ENCODE measurements at regions not wholly inside any gene's neighbourhood (a gene's known extent, or its start where the extent isn't known, plus 50 kb on each side); places are given as distances from the start of the nearest gene placed in this dataset.
"Not testable (repeated sequence)": the region's sequence is repeated elsewhere in the genome, so short reads cannot be mapped to it uniquely, and the experiment has no call there.

GRCh38 chr12:63038713-63039100 is 103.8 kb upstream of the PPM1H start:
- no peak for DNase-seq

DNA sequence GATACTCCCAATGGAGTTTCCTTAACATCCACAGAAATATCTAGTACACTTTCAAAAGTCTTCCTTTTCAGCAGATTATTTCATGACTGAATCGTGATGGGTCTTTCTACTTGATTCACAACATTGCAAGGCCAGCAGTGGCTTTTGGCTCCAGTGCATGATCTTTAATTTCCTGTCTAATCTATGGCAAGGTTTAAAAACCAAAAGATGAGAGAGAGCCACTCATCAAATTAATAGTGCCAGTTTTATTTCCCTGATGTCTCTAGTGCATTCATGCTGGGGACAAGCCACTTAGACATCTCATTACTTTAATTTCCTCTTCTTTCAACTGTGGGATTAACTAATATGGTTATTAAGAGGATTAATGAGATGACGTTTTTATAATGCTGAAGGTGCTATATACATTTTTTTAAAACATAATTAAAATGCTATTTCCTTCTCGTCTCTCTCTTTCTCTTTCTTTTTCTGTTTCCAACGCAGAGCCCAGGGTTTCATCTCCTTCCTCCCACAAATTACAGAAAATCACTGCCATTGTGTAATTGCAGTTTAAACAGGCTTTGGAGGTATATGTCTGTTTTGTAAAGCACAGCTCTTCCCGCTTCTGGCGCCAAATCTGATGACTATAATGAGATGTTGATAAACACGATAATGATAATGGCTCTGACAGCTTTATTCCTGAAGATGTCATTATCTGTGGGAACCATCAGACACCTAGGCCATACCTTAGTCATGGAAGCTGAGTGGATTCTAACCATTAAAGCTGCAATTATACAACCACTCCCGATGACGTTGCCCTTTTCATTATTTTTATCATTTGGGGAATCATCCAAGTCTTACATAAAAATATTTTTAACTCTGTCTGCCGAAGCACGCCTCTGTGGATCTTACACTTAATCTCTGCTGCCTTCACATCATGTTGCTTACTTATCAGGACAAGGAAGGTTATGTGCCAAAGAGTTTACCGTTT is 103.1 kb upstream of the PPM1H start:
- DNase-seq = no peak

- no peak for DNase-seq
Measured at GRCh38 chr12:63036974-63037335, 102.0 kb upstream of the PPM1H start.

DNA sequence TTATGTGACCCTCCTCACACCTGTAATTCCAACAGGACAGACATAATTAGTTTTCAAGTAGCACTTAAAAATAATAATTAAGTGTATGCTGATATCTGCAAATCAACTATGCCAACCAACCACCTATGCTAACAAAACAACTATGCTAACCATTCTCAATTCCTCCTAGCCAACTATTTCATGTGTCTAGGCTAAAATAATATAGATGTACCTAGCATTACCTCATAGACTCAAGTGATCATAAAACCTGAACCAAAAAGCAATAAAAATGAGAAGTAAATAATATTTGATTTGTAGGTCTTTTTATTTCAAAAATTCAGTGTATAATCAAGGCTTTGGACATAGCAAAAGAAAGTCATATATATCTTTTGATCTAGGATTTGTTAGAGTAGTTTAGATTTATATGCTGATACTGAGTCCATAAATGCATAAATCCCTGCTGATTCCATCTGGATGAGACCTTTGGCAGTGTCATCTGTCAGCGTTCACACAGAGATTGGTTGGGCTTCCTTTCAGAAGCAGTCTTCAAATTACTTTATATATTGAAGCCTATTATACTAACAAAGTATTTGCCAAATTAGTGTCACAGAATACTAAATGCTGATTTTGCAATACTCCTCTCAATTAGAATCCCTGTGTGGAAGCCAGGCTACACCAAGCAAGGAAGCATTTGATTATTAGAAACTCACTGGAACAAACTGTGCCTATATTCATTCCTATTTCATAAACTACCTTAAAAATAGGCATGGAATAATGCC is 101.4 kb upstream of the PPM1H start:
- DNase-seq = no peak

- DNase-seq = no peak
Measured at GRCh38 chr12:63034601-63035000, 99.7 kb upstream of the PPM1H start.

DNA sequence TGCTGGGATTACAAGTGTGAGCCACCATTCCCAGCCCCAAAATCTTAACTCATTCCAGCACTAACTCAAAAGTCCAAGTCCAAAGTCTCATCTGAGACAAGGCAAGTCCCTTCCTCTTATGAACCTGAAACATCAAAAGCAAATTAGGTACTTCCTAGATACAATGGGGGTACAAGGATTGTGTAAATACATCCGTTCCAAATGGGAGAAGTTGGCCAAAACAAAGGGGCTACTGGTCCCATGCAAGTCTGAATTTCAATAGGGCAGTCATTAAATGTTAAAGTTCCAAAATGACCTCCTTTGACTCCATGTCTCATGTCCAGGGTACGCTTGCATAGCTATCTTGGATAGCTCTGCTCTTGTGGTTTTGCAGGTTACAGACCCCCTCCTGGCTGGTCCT is 94.7 kb upstream of the PPM1H start:
- DNase-seq = no peak

- no peak for DNase-seq
Measured at GRCh38 chr12:63028951-63029350, 94.0 kb upstream of the PPM1H start.

DNA sequence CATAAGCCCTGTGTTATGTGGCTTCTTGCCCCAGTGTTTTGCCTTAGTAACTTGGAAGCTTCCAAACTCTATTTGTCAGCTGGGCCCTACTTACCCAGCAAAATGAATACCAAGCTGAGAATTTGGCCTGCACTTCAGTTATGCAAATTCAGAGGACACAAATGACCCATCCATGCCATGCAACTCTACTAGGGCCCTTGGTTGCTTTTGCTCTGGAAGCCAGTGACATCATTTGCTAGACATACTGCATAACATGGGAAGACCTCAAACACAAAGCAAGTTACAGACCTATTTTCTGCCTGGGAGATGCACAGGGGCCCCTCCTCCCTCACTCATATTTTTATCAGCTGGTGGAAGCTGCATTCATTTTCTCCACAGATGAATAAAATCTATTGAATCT is 90.2 kb upstream of the PPM1H start:
- DNase-seq = no peak

DNA sequence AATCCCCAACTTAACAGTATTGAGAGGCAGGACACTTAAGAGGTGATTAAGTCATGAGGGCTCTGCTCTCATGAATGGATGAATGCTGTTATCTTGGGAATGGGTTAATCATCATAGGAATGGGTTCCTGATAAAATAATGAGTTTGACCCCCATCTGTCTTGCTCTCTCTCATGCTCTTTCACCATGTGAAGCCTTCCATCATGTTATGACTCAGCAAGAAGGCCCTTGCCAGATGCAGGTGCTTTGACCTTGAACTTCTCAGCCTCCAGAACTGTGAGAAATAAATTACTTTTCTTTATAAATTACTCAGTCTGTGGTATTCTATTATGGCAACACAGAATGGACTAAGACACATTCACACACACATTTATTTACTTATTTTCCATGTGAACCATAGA is 89.0 kb upstream of the PPM1H start:
- no peak for DNase-seq

DNA sequence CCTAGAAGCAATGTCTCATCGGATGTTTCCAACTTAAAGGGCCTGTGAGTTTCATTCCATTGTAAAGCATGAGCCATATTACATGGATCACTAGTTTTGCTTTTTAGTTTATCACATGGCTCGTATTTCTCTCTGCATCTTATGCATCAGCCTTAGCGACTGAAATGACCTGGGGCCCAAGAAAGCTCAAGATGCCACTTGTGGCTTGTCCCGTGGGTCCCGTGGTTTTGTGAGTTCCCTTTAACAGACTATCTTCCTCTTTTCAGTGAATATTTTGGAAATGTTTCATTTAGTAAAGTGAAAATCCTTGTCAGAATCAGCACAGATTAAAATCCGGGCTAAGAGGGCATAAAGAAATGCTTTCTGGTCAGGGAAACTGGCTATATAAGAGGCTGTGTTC is 86.2 kb upstream of the PPM1H start:
- no peak for DNase-seq

- no peak for DNase-seq
Measured at GRCh38 chr12:63020269-63020668, 85.3 kb upstream of the PPM1H start.

- no peak for DNase-seq
Measured at GRCh38 chr12:63018273-63018672, 83.3 kb upstream of the PPM1H start.

DNA sequence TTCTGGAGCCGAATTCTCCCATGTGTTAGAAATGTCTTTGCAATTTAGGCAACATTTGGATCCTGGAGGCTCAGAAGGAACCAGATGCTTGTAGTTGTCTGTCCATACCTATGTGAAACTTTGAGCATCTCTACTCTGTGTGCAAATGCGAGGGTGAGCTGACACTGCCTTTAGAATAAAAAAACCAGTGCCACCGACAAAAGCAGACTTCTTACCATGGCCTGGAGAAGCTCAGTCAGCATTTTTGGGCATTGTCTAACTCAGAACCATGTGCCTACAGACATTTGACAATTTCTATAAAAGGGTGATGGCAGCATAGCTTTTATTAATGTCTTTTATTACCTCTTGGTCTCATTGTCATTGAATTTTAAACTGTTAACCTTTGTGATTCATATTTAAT is 78.4 kb upstream of the PPM1H start:
- no peak for DNase-seq

GRCh38 chr12:63010698-63011097 is 75.7 kb upstream of the PPM1H start:
- no peak for DNase-seq

DNA sequence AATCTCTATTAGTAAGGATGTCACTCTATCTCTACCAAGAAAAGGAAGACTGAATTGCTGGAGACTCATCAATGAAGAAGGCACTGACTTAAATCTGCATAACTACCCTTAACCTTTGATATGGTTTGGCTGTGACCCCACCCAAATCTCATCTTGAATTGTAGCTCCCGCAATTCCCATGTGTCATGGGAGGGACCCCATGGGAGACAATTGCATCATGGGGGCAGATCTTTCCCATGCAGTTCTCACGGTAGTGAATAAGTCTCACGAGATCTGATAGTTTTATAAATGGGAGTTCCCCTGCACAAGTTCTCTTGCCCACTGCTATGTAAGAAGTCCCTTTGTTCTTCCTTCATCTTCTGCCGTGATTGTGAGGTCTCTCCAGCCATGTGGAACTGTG is 73.4 kb upstream of the PPM1H start:
- no peak for DNase-seq

- DNase-seq = no peak
Measured at GRCh38 chr12:63007726-63008125, 72.8 kb upstream of the PPM1H start.

DNA sequence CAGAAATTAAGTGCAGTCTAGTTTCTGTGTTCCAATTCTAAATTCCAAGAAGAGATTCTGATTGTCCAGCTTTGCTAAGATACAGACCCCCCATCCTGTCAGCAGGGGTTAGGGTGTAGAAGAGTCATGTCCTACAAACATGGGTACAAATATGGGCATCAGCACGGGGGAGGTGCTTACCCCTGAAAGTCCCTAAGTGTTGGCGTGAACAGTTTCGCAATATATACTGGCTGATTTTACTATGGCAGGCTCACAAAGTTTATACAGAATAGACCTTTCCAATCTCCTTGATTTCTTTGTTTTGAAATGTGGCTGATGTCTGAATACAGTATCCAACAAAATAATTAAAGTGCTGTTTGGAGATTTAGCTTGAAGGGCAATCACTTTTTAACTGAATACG is 71.6 kb upstream of the PPM1H start:
- no peak for DNase-seq

DNA sequence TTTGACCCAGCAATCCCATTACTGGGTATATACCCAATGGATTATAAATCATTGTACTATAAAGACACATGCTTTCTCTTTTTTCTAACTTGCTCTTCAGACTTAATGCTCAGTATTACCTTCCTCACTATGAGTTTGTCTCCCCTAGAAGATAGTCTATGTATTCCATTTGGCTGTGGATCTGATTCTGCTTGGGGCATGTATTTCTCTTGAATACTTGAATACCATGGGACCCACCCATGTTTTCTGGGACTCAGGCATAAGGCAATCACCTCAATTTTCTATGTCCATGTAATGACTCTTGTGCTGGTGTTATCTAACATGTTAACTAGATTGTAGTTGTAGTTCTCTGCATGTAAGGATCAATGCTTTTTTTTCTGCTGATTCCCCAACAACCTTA is 70.4 kb upstream of the PPM1H start:
- DNase-seq = no peak

DNA sequence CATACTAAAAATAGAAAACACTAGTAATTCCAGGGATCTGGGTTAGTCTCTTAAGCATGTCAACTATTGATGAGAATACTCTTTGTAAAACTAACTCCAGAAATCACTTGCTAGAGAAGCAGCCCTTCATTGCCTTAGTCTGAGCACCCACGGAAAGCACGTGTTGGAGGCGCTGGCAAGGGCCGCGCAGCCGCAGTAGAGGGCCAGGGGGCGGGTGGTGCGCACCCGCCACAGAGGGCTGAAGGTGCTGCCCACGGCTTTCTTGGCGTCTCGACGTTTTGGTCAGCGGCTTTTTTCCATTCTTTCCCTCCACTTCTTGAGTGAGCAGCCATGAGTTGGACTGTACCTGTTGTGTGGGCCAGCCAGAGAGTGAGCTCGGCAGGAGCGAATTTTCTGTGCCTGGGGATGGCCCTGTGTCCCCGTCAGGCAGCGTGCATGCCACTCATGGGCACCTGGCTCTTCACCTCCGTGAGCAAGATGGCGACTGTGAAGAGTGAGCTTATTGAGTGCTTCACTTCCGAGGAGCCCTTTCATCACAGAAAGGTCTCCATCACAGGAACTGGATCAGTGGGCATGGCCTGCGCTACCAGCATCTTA is 68.4 kb upstream of the PPM1H start:
- DNase-seq = no peak

DNA sequence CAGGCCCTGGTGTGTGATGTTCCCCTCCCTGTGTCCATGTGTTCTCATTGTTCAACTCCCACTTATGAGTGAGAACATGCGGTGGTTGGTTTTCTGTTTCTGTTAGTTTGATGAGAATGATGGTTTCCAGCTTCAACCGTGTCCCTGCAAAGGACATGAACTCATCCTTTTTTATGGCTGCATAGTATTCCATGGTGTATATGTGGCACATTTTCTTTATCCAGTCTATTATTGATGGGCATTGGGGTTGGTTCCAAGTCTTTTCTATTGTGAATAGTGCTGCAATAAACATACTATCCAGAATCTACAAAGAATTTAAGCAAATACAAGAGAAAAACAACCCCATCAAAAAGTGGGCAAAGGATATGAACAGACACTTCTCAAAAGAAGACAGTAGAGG is 67.1 kb upstream of the PPM1H start:
- not testable (repeated sequence) for DNase-seq

DNA sequence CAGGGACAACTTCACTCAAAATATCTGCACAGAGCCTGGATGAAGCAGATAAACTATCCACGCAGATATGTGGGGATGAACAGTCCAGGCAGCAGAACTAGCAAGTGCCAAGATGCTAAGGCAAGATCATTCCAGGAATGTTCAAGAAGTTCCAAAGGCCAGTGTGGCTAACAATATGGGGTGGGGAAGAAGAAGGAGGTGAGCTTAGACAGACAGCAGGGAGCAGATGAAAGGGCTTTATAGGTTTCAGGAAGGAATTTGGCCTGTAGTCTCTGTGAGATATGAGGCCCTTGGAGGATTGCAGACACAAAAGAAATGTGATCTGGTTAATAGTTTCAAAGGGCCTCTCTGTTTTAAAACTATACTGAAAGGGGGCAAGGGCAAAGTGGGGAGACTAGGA is 63.5 kb upstream of the PPM1H start:
- DNase-seq = no peak

GRCh38 chr12:62995097-62995496 is 60.1 kb upstream of the PPM1H start:
- no peak for DNase-seq

DNA sequence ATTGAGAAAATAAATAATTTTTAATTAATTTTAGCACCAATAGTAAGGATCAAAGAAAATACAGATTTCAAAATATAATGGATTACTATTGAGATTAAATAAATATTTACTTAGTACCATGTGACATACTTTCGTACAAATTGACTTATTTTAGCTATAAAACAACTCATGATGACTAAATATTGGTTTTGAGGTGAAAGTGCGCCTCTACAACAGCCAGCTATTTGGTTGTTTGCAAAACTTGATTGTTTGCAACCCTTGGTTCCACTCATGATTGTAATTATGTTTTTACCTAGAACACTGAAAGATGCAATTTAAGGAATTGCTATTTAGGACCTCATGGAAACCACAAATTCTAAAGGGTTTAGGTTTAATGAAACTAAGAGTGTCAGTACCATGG is 51.9 kb upstream of the PPM1H start:
- no peak for DNase-seq

Data from activated CD4-positive, alpha-beta T cell treated with anti-CD3 and anti-CD28 coated beads, Interleukin-2, amount 50 U/mL, for 16 hours (primary cell).